C4-2B (cell line): ENCODE measurements at regions not wholly inside any gene's neighbourhood (a gene's known extent, or its start where the extent isn't known, plus 50 kb on each side); places are given as distances from the start of the nearest gene placed in this dataset.

Source experiments
- H3K27ac ChIP-seq: fragments of 450-650 bp; 2 replicates; pipeline ENCODE4 v1.5.1; 2017
- ZFX ChIP-seq: fragments of 450-650 bp; IDR thresholded peaks from 2 replicates; pipeline ENCODE4 v1.6.1; 2017
- TF ChIP-seq, protein P1 (sequence below): fragments of 450-650 bp; conservative IDR thresholded peaks from 2 replicates; pipeline ENCODE4 v1.5.1; 2017; ENCODE audit warnings: mild to moderate bottlenecking

- no peak overlapping the region for H3K27ac ChIP-seq
- TF ChIP-seq, protein P1, sequence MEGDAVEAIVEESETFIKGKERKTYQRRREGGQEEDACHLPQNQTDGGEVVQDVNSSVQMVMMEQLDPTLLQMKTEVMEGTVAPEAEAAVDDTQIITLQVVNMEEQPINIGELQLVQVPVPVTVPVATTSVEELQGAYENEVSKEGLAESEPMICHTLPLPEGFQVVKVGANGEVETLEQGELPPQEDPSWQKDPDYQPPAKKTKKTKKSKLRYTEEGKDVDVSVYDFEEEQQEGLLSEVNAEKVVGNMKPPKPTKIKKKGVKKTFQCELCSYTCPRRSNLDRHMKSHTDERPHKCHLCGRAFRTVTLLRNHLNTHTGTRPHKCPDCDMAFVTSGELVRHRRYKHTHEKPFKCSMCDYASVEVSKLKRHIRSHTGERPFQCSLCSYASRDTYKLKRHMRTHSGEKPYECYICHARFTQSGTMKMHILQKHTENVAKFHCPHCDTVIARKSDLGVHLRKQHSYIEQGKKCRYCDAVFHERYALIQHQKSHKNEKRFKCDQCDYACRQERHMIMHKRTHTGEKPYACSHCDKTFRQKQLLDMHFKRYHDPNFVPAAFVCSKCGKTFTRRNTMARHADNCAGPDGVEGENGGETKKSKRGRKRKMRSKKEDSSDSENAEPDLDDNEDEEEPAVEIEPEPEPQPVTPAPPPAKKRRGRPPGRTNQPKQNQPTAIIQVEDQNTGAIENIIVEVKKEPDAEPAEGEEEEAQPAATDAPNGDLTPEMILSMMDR, result no peak
- no peak for TF ChIP-seq ZFX
Observed at GRCh38 chr16:48887646-48888210, 277.7 kb upstream of the N4BP1 start.

DNA sequence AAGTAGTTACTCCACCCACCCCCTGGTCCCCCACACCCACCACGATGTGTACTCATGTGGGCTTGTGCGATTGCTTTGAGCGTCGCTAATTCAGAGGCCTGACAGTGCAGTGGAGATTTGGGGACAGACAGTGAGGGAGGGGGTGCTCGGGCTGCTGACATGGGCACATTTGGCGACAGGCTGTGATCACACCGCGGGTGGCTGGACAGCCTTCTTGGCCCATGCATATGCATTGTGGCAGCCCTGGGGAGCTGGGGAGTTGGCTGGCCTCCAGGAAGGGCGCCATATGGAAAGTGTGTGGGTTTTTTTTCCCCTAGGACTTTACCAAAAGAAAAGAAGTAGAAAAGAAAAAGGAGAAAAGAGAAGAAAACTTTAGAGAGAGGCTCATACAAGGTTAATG is 275.5 kb upstream of the N4BP1 start:
- no peak overlapping the region for H3K27ac ChIP-seq
- no peak for TF ChIP-seq ZFX
- TF ChIP-seq, protein P1, result no peak

DNA sequence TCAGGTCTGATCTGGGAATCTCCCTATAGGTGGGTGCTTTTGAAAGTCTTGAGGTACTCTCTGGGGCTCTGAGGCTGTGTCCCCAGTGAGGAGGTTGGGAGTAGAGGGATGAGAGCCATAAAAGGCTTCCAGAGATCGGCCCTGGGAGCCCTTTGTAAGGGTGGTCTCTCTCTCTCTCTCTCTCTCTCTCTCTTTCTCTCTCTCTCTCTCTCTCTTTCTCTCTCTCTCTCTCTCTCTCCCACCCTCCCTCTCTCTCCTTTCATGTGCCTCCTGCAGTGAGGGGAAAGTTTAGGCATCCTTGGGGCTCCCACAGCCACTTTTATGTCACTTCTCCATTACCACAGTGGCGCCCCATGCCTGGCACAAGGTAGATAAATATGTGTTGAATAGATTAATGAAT is 271.3 kb upstream of the N4BP1 start:
- no peak for TF ChIP-seq ZFX
- TF ChIP-seq, protein P1, result no peak
- no peak overlapping the region for H3K27ac ChIP-seq

- TF ChIP-seq ZFX, result no peak
- TF ChIP-seq, protein P1, result no peak
Observed at GRCh38 chr16:48879223-48880122, 269.5 kb upstream of the N4BP1 start.

GRCh38 chr16:48877946-48878345 is 268.0 kb upstream of the N4BP1 start:
- no peak for TF ChIP-seq ZFX
- TF ChIP-seq, protein P1, result no peak
- H3K27ac ChIP-seq, result no peak overlapping the region

More at GRCh38 chr16:48879223-48880122, 269.5 kb upstream of the N4BP1 start:
- 0 out of 2 replicates have a peak overlapping the region, but pooled peaks have one; percentile 32 for H3K27ac ChIP-seq

DNA sequence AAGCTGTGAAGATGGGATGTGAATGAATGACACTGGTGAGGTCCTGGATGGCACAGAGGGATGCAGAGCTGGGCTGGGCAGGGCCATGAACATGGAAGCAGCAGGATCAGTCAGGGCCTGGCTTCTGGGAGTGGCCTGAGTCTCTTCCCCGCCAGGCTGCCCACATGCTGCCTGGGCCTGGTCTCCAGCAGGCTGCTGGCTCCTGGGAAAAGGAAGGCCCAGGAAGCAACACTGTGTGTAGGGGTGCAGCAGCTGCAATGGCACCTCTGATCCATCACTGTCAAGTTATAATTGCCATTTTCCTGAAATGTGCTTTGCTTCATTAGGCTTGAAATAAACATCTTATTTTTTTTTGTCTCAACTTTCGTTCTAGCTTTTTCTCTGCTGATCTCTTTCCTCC is 260.2 kb upstream of the N4BP1 start:
- TF ChIP-seq, protein P1, result no peak
- TF ChIP-seq ZFX, result no peak
- no peak overlapping the region for H3K27ac ChIP-seq

- H3K27ac ChIP-seq, result no peak overlapping the region
Observed at GRCh38 chr16:48865520-48865919, 255.5 kb upstream of the N4BP1 start.

More at GRCh38 chr16:48865520-48865919, 255.5 kb upstream of the N4BP1 start:
- TF ChIP-seq, protein P1, result no peak
- TF ChIP-seq ZFX, result no peak
